Stimulated activated CD4-positive, alpha-beta T cell treated with anti-CD3 and anti-CD28 coated beads, TNF-alpha, amount 100 ng/mL, for 1 hour (primary cell): ENCODE measurements at regions not wholly inside any gene's neighbourhood (a gene's known extent, or its start where the extent isn't known, plus 50 kb on each side); places are given as distances from the start of the nearest gene placed in this dataset.

ENCODE experiments used
- DNase-seq, 3 donors: peaks; one replicate each; pipeline ENCODE4 v3.0.0-alpha.2; 2020; ENCODE audit warnings: low read depth in 3 of 3, low spot score in 1 of 3

DNA sequence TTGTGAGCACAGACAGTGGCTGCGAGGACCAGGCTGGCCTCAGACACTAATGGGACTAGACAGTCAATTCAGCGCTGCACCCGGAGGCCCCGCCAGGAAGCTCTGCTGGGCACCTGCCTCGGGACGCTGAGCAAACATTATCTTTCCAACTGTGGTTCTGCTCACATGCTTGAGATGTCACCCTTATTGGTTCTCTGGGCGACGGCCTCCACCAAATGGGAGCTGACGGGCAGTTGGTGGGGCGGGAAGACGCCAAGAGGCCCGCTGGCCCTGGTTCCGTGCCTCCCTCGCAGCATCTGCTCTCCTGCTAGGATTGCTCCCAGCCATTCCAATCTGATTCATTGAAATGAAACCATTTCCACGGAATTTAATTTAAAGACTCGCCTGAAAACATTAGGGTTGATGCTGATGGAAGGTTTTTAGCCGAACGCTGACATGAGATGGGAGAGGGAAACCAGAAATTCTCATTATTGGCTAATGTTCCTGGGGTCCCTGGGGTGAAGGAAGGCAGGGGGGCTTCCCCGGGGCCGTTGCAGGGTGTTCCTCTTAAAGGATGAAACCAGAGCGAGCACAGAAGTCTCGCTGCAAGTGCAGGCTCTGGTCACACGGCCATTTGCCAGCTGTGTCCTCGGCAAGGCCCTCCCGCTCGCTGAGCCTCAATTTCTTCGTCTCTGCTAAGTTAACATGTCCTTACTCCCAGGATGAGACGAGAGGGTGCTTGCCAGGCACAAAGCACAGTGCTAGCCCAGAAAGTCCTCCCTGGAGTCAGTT lies 512.2 kb downstream of the NPHP4 start:
- DNase-seq = no peak

GRCh38 chr1:5478961-5479360 lies 513.3 kb downstream of the NPHP4 start:
- no peak for DNase-seq

DNA sequence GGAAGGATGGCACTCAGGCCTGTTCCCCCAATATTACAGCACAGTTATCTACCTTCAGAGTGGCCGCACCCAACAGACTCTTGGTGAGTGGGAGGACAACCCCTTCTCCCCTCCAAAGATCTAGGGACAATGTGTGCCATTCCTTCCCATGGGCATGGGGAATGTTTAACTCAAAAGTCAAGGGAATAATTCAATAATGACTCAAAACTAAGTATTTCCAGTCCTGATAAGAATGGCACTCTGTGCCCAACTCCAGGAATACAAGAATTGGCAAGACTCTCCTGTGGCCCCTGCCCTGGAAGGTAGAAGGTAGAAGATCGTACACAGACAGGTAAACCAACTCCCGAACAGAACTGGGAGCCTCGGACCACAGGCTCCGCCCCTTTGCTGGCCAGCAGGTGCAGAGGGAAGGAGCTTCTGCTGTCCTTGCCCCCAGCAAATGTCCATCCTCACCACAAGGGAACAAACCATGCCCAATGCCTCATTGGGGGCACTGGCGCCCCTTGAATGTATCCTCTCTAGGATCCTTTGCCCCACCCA lies 514.0 kb downstream of the NPHP4 start:
- no peak for DNase-seq

GRCh38 chr1:5477716-5478115 lies 514.5 kb downstream of the NPHP4 start:
- DNase-seq = no peak

DNA sequence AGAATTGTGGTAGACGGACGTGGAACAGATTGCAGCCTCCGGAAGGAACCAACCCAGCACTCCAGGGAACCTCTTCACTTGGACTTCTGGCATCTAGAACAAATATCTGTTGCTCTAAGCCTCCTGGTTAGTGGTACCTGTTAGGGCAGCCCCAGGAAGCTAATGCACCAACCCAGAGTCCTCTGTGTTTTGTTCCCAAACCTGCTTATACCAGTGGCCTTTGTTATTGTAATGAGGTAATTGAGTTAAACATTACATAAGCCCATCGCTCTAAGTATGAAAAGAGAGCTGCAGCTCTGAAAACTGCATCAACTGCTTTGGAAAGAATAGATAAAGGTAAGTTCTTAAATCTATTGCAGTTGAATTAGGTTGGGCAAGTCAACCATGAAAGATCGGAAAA lies 516.7 kb downstream of the NPHP4 start:
- no peak for DNase-seq

DNA sequence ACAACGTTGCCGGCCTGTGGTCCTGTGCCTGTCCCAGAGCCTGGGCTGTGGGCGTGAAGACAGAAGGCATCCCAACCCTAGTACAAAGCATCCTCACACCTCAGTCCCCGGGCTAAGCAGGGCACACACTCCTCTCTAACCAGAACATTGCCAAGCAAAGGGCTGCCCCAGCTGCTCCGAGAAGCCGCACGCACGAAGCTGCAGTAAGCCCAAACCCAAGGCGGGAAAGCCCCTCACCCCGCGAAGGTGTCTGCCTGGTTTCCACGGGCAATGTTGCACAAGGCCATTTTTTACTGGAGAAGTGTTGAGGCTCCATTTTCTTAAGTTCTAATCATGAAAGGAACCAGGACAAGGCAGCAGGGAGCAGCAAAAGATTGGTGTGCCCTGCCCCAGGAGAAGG lies 519.0 kb downstream of the NPHP4 start:
- no peak for DNase-seq

GRCh38 chr1:5466487-5466886 lies 525.7 kb downstream of the NPHP4 start:
- DNase-seq = no peak

DNA sequence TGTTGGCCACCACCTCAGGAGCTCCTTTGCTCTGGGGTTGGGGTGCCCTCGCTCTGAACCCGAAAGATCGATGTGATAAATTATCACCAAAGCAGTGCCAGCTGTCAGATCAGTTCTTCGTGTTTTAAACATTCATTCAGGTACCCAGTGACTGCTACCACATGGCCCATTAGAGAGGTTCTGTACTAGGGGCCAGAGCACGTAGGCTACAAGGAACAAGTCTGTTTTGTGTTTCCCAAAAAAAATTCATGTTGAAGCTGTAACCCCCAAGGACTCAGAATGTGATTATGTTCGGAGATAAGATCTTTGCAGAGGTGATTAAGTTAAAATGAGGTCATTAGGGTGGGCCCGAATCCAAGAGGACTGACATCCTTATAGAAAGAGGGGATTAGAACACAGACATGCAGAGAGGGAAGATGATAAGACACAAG lies 526.9 kb downstream of the NPHP4 start:
- DNase-seq = no peak

- DNase-seq = no peak
Observed at GRCh38 chr1:5464366-5464765, 527.9 kb downstream of the NPHP4 start.

- DNase-seq = no peak
Observed at GRCh38 chr1:5460974-5461373, 531.3 kb downstream of the NPHP4 start.

DNA sequence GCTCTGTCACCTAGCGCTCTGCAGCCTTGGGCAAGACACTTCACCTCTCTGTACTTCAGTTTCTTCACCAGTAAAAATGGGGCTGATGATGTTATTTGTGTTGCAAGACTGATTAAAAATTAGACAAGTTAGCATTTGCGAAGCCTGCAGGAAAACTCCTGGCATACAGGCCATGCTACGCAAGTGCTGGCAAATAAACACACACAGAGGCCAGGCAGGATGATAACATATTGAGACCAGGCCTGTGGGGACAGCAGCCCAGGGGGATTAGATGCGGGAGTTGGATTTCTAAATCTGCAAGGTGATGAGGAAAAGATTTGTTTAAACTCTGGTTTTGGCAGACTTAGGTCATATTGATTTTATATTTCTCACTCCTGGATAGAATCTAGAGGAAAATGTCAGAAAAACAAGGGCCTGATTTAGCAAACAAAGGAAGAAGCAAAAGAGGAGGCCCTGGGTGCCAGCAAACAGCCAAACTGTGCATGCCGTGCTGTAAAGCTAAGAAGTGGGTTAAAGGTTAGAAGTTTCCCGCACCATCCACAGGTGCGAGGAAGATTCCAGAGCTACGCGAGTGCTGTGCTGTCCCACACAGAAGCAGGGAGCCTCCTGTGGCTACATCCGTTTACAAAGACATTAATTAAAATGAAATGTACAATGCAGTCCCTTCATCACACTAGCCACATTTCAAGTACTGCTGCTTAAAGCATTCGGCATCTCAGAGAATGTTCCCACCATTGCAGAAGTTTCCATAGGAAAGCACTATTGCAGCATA lies 532.2 kb downstream of the NPHP4 start:
- no peak for DNase-seq

DNA sequence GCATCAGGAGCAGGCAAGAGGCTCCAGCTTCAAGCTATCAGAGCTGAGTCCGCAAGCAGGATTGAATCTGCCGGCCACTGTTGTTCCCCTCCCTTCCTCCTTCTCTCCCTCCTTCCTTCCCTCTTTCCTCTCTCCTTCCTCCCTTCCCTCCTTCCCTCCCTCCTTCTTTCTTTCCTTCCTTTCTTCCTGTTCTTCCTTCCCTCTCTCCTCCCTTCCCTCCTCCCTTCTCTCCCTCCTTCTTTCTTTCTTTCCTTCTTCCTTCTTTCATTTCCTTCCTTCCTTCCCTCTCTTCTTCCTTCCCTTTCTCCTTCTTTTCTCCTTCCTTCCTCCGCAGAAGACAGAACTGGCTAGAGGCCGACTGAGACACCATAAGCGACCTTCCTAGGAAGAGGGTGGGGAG lies 534.0 kb downstream of the NPHP4 start:
- DNase-seq = no peak

GRCh38 chr1:5456090-5456811 lies 536.0 kb downstream of the NPHP4 start:
- DNase-seq = no peak

DNA sequence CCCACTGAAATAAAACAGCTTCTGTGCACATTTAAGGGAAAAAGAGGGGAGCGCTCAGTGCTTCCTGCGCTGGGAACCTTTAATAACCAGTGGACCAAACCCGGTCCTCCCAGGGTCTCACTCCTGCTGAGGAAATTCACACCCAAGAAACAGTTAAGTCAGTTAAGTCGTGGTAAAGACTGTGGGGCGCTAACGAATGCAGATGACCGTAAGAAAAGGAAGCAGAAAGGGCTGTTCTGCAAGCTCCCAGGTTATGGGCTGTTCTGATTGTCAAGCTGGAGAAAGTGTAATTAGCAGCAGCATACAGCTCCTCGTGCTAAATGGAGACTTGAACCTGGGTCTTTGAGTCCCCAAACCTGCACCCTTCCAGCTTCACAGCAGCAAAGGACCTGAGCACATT lies 536.6 kb downstream of the NPHP4 start:
- DNase-seq = no peak

DNA sequence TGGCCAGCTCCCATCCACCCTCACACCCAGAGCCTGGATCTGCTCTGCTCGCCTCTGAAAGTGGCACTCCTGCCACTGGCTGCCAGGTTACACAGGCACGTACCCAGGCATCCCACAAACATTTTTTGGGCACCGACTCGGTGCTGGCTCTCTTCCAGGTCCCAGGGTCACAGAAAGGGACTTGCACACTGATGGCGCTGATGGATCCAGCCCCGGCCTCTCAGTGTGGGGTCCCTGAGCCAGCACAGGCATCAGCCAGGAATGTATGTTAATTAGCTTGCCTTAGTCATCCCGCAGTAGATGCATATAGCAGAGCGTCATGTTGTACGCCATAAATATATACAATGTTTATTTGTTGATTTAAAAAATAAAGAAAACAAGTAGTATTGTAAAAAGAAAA lies 537.2 kb downstream of the NPHP4 start:
- no peak for DNase-seq

GRCh38 chr1:5453347-5453746 lies 538.9 kb downstream of the NPHP4 start:
- no peak for DNase-seq

DNA sequence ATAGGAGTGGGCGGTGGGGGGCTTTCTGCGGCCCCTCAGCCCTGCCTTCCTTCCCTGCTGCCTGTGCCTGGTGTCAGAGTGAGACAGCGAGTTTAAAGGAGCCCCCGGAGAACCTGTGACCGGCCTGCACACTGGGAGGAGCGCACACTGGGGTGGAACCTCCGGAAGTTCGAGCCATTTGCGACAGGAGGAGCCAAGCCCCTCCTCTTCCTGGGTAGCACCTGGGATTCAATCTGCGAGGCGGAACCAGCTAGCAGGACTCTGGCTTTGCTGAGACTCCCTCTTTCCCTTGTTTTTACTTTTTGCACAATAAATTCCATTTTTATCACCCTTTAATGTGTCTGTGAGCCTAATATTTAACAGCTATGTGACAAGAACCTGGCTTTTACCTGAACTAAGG lies 540.6 kb downstream of the NPHP4 start:
- no peak for DNase-seq

DNA sequence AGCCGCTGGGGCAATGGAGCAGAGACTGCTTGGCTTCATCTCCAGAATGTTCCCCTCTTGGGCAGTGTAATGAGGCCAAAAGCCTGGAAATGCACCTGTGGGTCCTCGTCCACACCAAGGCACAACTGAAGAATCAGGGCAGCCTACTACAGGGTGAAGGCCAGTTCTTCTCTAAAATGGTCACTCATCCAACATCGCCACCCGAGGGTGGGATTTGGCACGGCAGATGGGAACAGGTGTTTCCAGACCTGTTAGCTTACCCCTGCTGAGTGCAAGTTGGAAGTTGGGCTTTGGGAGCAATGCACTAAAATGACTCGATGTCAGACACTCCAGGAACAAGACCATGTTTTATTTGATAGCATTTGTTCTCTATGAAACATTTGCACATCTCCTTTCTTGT lies 543.7 kb downstream of the NPHP4 start:
- no peak for DNase-seq

DNA sequence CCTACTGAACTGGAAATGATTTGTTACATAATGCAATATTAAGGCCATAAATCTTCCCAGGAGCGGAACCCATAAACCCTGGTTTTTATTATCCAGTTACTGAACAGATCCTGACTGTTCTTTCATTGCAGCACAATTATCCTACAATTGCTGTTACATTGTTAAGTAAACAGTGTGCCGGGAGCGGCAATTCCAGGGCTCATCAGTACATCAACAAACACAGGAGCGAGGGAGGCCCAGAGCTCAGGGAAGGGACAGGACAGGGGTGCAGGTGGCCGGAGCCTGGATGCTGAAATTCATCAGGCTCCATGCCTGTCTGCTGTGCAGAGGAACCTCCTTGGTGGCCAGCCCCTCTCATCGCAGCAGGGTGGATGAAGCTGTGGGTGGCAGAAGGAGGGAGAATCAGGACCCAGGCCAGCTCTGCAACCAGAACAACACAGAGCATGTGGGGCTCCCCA lies 544.7 kb downstream of the NPHP4 start:
- DNase-seq = no peak

GRCh38 chr1:5444396-5444795 lies 547.8 kb downstream of the NPHP4 start:
- no peak for DNase-seq

DNA sequence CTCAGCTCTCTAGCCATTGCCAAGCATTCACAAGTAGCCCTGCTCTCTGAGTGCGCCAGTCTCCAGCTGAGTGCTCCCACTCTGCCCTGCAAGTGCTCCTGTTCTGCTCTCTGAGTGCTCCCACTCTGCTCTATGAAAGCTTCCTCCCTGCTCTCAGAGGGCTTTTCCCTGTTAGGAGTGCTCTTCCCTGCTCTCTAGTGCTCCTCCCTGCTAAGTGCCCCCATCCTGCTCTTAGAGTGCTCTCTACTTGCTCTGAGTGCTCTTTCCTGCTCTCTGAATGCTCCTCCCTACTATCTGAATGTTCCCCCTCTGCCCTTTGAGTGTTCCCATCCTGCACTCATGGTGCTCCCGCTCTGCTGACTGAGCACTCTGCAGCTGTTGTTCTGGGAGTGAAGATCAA lies 555.4 kb downstream of the NPHP4 start:
- DNase-seq = no peak

DNA sequence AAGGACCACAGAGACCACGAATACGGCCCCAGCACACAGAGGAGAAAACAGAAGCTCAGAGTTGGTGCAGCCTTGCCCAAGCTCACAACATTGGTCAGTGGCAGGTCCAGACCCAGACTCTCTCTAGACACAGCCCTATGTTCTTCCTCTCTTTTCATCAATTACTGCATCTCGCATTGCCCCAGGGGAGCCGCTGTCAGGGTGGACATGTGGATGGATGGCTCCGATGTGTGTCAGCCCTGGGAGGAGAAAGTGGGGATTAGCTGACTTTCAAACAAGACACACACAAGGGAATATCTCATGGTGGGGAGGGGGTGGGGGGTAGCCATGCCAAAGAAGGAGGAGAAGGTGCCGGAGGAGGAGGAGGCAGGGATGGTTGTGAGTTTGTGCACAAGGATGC lies 556.8 kb downstream of the NPHP4 start:
- DNase-seq = no peak
